A549 (cell line): ENCODE measurements at regions not wholly inside any gene's neighbourhood (a gene's known extent, or its start where the extent isn't known, plus 50 kb on each side); places are given as distances from the start of the nearest gene placed in this dataset.

Source experiments
- CBX8 ChIP-seq: fragments of 200-600 bp; sonication (generic); IDR thresholded peaks from 2 replicates; pipeline ENCODE4 v1.6.1; 2016
- CEBPB ChIP-seq, 2 experiments: fragments of >200 bp in 1 of 2; sonication (Bioruptor Twin) in 1 of 2; formaldehyde crosslinking in 1 of 2; IDR thresholded peaks; 2 replicates each; pipeline ENCODE4 v1.6.1; 2012 to 2016
- JUN ChIP-seq, 2 experiments: fragments of >200 bp; sonication (Bioruptor Twin); formaldehyde crosslinking; IDR thresholded peaks; 2 replicates in 1 of 2; 3 replicates in 1 of 2; pipeline ENCODE4 v1.6.1; 2016 to 2017
- MAFK ChIP-seq: fragments of 450-650 bp; IDR thresholded peaks from 2 replicates; pipeline ENCODE4 v1.6.1; 2014; ENCODE audit not compliant: partially characterized antibody
- TF ChIP-seq, protein P1 (sequence below): fragments of >200 bp; sonication (Bioruptor Twin); formaldehyde crosslinking; IDR thresholded peaks from 3 replicates; pipeline ENCODE4 v1.5.1; 2016
- TF ChIP-seq, protein P2 (sequence below): IDR thresholded peaks from 2 replicates; pipeline ENCODE4 v1.6.1; 2012

DNA sequence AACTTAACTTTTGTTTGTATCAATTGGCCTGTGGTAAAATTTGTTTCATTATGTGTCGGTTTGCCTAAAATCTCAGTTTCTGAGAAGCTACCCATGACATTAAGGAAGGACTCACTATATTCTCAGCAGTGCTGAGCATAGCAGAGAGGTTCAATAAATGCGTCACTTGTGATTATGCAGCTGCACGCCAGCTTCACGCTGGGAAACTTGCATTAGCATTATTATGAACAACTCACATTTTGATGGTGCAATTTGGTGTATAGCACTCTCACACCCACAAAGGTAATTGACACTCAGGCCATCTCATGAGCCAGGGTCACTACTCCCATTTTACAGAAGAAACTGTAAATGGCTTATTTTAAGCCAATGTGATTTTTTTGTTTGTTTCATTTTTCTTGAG, 80.6 kb upstream of the SALL1 start:
- TF ChIP-seq, protein P1, sequence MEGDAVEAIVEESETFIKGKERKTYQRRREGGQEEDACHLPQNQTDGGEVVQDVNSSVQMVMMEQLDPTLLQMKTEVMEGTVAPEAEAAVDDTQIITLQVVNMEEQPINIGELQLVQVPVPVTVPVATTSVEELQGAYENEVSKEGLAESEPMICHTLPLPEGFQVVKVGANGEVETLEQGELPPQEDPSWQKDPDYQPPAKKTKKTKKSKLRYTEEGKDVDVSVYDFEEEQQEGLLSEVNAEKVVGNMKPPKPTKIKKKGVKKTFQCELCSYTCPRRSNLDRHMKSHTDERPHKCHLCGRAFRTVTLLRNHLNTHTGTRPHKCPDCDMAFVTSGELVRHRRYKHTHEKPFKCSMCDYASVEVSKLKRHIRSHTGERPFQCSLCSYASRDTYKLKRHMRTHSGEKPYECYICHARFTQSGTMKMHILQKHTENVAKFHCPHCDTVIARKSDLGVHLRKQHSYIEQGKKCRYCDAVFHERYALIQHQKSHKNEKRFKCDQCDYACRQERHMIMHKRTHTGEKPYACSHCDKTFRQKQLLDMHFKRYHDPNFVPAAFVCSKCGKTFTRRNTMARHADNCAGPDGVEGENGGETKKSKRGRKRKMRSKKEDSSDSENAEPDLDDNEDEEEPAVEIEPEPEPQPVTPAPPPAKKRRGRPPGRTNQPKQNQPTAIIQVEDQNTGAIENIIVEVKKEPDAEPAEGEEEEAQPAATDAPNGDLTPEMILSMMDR = no peak
- TF ChIP-seq, protein P2, sequence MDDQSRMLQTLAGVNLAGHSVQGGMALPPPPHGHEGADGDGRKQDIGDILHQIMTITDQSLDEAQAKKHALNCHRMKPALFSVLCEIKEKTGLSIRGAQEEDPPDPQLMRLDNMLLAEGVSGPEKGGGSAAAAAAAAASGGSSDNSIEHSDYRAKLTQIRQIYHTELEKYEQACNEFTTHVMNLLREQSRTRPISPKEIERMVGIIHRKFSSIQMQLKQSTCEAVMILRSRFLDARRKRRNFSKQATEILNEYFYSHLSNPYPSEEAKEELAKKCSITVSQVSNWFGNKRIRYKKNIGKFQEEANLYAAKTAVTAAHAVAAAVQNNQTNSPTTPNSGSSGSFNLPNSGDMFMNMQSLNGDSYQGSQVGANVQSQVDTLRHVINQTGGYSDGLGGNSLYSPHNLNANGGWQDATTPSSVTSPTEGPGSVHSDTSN = no peak
- TF ChIP-seq CEBPB (IDR thresholded peaks at IDR 0.05) (no peak), MAFK (no peak), JUN (IDR thresholded peaks at IDR 0.05) (no peak), CBX8 (no peak)
